ENCODE measurements at regions not wholly inside any gene's neighbourhood (a gene's known extent, or its start where the extent isn't known, plus 50 kb on each side); places are given as distances from the start of the nearest gene placed in this dataset.
"Not testable (repeated sequence)": the region's sequence is repeated elsewhere in the genome, so short reads cannot be mapped to it uniquely, and the experiment has no call there.

DNA sequence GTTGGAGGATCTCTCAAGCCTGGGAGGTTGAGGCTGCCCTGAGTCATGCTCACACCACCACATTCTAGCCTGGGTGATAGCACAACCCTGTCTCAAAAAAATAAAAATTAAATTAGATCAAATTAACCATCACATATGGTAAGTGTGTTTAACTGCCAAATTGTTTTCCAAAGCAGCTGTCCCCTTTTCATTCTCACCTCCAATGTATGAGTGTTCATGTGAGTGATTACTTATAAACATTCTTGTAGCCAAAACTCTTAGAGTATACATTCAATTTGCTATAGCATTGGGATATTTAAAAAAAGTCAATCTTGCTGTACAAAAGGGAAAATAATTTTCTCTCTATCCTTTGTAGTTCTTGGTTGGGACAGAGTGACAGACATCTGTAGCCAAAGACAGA lies 53.4 kb upstream of the SNAPC3 start:
- no peak overlapping the region for H3K18ac ChIP-seq (ENCODE audit: low read depth in 1 of 2, low read length in 2 of 2)
- H2AK5ac ChIP-seq (ENCODE audit: low read length, severe bottlenecking): no peak overlapping the region
- H3K4me3 ChIP-seq (ENCODE audit: insufficient read depth in 1 of 2, low read depth in 1 of 2, low read length in 2 of 2): no peak overlapping the region
- no peak overlapping the region for H4K8ac ChIP-seq (ENCODE audit: low read length)
- H3K27ac ChIP-seq (ENCODE audit: low read length, poor library complexity, severe bottlenecking): no peak overlapping the region
- no peak overlapping the region for H3K14ac ChIP-seq (ENCODE audit: low read length in 2 of 2)
- no peaks in the 10 kb centered on the region for H3K9me3 ChIP-seq (ENCODE audit: control insufficient read depth, low read length)
- no peaks in the 10 kb centered on the region for H3K27me3 ChIP-seq (ENCODE audit: control insufficient read depth in 1 of 2, insufficient read depth in 1 of 2, low read length in 2 of 2)
- no peak overlapping the region for H2BK15ac ChIP-seq (ENCODE audit: low read depth, poor library complexity, severe bottlenecking)
- H4K91ac ChIP-seq (ENCODE audit: low read length): no peak overlapping the region
- no peak overlapping the region for H3K4me2 ChIP-seq (ENCODE audit: low read length, poor library complexity, severe bottlenecking)
- no peak overlapping the region for H2BK12ac ChIP-seq (ENCODE audit: low read length in 2 of 2)
- no peak overlapping the region for H2BK120ac ChIP-seq (ENCODE audit: low read depth, low read length)
- H2BK5ac ChIP-seq (ENCODE audit: low read depth, low read length, poor library complexity, severe bottlenecking): no peak overlapping the region
- no peak overlapping the region for H3K9ac ChIP-seq (ENCODE audit: low read length)
- no peak overlapping the region for H3K4ac ChIP-seq (ENCODE audit: low read depth in 1 of 2, low read length in 2 of 2)
- H3K79me1 ChIP-seq (replicated peaks; ENCODE audit: low read length, poor library complexity, severe bottlenecking): no peaks in the 10 kb centered on the region
- no peak for DNase-seq
- no peaks in the 10 kb centered on the region for H3K4me1 ChIP-seq (ENCODE audit: control insufficient read depth, insufficient read depth, low read depth, low read length)
- no peak overlapping the region for H2AFZ ChIP-seq (ENCODE audit: low read depth, low read length)
- H3K23ac ChIP-seq (ENCODE audit: low read length in 2 of 2): no peak overlapping the region
- H3K36me3 ChIP-seq (ENCODE audit: control insufficient read depth in 1 of 2, insufficient read depth in 2 of 2, low read depth in 1 of 2, low read length in 2 of 2): no peaks in the 10 kb centered on the region

DNA sequence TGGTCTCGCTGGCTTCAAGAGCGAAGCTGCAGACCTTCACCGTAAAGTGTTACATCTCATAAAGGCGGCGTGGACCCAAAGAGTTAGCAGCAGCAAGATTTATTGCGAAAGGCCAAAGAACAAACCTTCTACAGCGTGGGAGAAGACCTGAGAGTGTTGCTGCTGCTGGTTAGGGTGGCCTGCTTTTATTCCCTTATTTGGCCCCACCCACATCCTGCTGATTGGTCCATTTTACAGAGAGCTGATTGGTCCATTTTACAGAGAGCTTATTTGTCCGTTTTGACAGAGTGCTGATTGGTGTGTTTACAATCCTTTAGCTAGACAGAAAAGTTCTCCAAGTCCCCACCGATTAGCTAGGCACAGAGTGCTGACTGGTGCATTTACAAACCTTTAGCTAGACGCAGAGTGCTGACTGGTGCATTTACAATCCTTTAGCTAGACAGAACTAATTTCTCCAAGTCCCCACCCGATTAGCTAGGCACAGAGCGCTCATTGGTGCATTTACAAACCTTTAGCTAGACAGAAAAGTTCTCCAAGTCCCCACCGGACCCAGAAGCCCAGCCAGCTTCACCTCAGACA lies 57.6 kb upstream of the SNAPC3 start:
- not testable (repeated sequence) for H3K27me3 ChIP-seq (ENCODE audit: control insufficient read depth in 1 of 2, insufficient read depth in 1 of 2, low read length in 2 of 2); H2BK12ac ChIP-seq (ENCODE audit: low read length in 2 of 2); H3K4ac ChIP-seq (ENCODE audit: low read depth in 1 of 2, low read length in 2 of 2); H2AFZ ChIP-seq (ENCODE audit: low read depth, low read length); H3K18ac ChIP-seq (ENCODE audit: low read depth in 1 of 2, low read length in 2 of 2); H3K4me1 ChIP-seq (ENCODE audit: control insufficient read depth, insufficient read depth, low read depth, low read length); H3K14ac ChIP-seq (ENCODE audit: low read length in 2 of 2); H3K27ac ChIP-seq (ENCODE audit: low read length, poor library complexity, severe bottlenecking); H2AK5ac ChIP-seq (ENCODE audit: low read length, severe bottlenecking); H3K9me3 ChIP-seq (ENCODE audit: control insufficient read depth, low read length); H3K23ac ChIP-seq (ENCODE audit: low read length in 2 of 2); DNase-seq; H3K4me3 ChIP-seq (ENCODE audit: insufficient read depth in 1 of 2, low read depth in 1 of 2, low read length in 2 of 2); H3K79me1 ChIP-seq (replicated peaks; ENCODE audit: low read length, poor library complexity, severe bottlenecking); H2BK15ac ChIP-seq (ENCODE audit: low read depth, poor library complexity, severe bottlenecking); H3K4me2 ChIP-seq (ENCODE audit: low read length, poor library complexity, severe bottlenecking); H3K9ac ChIP-seq (ENCODE audit: low read length); H3K36me3 ChIP-seq (ENCODE audit: control insufficient read depth in 1 of 2, insufficient read depth in 2 of 2, low read depth in 1 of 2, low read length in 2 of 2); H2BK5ac ChIP-seq (ENCODE audit: low read depth, low read length, poor library complexity, severe bottlenecking); H4K91ac ChIP-seq (ENCODE audit: low read length); H2BK120ac ChIP-seq (ENCODE audit: low read depth, low read length)
- WGBS: 78% methylated on average over 13 of the region's 13 CpGs
- H4K8ac ChIP-seq (ENCODE audit: low read length): peak overlapping the region; percentile 54

GRCh38 chr9:15361737-15362136 lies 54.7 kb upstream of the TTC39B start:
- Histone ChIP-seq H3K9ac (ENCODE audit: low read length) (no peak overlapping the region), H3K79me1 (replicated peaks; ENCODE audit: low read length, poor library complexity, severe bottlenecking) (no peaks in the 10 kb centered on the region), H3K4me3 (ENCODE audit: insufficient read depth in 1 of 2, low read depth in 1 of 2, low read length in 2 of 2) (no peak overlapping the region), H3K4me2 (ENCODE audit: low read length, poor library complexity, severe bottlenecking) (no peak overlapping the region), H2BK15ac (ENCODE audit: low read depth, poor library complexity, severe bottlenecking) (no peak overlapping the region), H3K36me3 (ENCODE audit: control insufficient read depth in 1 of 2, insufficient read depth in 2 of 2, low read depth in 1 of 2, low read length in 2 of 2) (no peaks in the 10 kb centered on the region), H3K4ac (ENCODE audit: low read depth in 1 of 2, low read length in 2 of 2) (no peak overlapping the region), H2AK5ac (ENCODE audit: low read length, severe bottlenecking) (no peak overlapping the region), H3K27me3 (ENCODE audit: control insufficient read depth in 1 of 2, insufficient read depth in 1 of 2, low read length in 2 of 2) (no peaks in the 10 kb centered on the region), H2BK120ac (ENCODE audit: low read depth, low read length) (no peak overlapping the region), H2BK12ac (ENCODE audit: low read length in 2 of 2) (no peak overlapping the region), H3K23ac (ENCODE audit: low read length in 2 of 2) (no peak overlapping the region), H4K91ac (ENCODE audit: low read length) (no peak overlapping the region), H3K4me1 (ENCODE audit: control insufficient read depth, insufficient read depth, low read depth, low read length) (no peaks in the 10 kb centered on the region), H2BK5ac (ENCODE audit: low read depth, low read length, poor library complexity, severe bottlenecking) (no peak overlapping the region), H2AFZ (ENCODE audit: low read depth, low read length) (no peak overlapping the region), H3K27ac (ENCODE audit: low read length, poor library complexity, severe bottlenecking) (no peak overlapping the region), H4K8ac (ENCODE audit: low read length) (peak overlapping the region; percentile 23), H3K18ac (ENCODE audit: low read depth in 1 of 2, low read length in 2 of 2) (no peak overlapping the region), H3K9me3 (ENCODE audit: control insufficient read depth, low read length) (no peaks in the 10 kb centered on the region), H3K14ac (ENCODE audit: low read length in 2 of 2) (no peak overlapping the region)
- WGBS: 94% methylated on average over 2 of the region's 2 CpGs
- DNase-seq: no peak

DNA sequence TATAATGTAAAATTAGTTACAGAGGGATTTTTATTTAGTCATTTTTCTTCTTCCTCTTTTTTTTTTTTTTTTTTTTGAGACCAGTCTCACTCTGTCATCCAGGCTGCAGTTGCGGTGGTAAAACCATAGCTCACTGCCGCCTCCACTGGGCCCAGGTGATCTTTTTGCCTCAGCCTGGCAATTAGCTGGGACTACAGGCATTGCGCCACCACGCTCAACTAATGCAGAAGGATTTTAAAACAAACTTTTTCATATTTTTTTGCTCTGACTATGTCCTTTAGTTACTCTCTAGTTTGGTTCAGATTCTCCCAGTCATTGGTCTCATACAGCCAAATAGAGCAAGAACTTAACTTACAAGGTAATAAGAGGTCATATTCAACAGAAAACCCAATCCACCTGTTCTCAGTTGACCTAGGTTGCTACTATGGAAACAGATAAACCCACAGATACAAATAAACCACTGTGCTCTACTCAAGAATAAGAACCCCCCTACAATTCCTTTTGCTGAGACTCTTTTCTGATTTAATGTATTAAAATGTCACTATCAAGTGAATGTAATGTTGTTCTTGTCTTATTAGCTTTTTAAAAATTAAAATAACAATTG lies 50.1 kb upstream of the TTC39B start:
- H2AFZ ChIP-seq (ENCODE audit: low read depth, low read length): no peak overlapping the region
- H4K91ac ChIP-seq (ENCODE audit: low read length): no peak overlapping the region
- no peak overlapping the region for H3K9ac ChIP-seq (ENCODE audit: low read length)
- no peaks in the 10 kb centered on the region for H3K9me3 ChIP-seq (ENCODE audit: control insufficient read depth, low read length)
- no peak overlapping the region for H3K23ac ChIP-seq (ENCODE audit: low read length in 2 of 2)
- no peak overlapping the region for H2AK5ac ChIP-seq (ENCODE audit: low read length, severe bottlenecking)
- H3K4me3 ChIP-seq (ENCODE audit: insufficient read depth in 1 of 2, low read depth in 1 of 2, low read length in 2 of 2): no peak overlapping the region
- no peak overlapping the region for H2BK12ac ChIP-seq (ENCODE audit: low read length in 2 of 2)
- no peak for DNase-seq
- H3K4me2 ChIP-seq (ENCODE audit: low read length, poor library complexity, severe bottlenecking): no peak overlapping the region
- no peaks in the 10 kb centered on the region for H3K27me3 ChIP-seq (ENCODE audit: control insufficient read depth in 1 of 2, insufficient read depth in 1 of 2, low read length in 2 of 2)
- H3K4ac ChIP-seq (ENCODE audit: low read depth in 1 of 2, low read length in 2 of 2): no peak overlapping the region
- H2BK15ac ChIP-seq (ENCODE audit: low read depth, poor library complexity, severe bottlenecking): no peak overlapping the region
- no peak overlapping the region for H2BK120ac ChIP-seq (ENCODE audit: low read depth, low read length)
- no peak overlapping the region for H3K27ac ChIP-seq (ENCODE audit: low read length, poor library complexity, severe bottlenecking)
- no peak overlapping the region for H3K14ac ChIP-seq (ENCODE audit: low read length in 2 of 2)
- H4K8ac ChIP-seq (ENCODE audit: low read length): no peak overlapping the region
- H3K18ac ChIP-seq (ENCODE audit: low read depth in 1 of 2, low read length in 2 of 2): no peak overlapping the region
- 76% methylated on average over 4 of the region's 4 CpGs for WGBS
- H3K79me1 ChIP-seq (replicated peaks; ENCODE audit: low read length, poor library complexity, severe bottlenecking): no peaks in the 10 kb centered on the region
- H3K4me1 ChIP-seq (ENCODE audit: control insufficient read depth, insufficient read depth, low read depth, low read length): no peaks in the 10 kb centered on the region
- H3K36me3 ChIP-seq (ENCODE audit: control insufficient read depth in 1 of 2, insufficient read depth in 2 of 2, low read depth in 1 of 2, low read length in 2 of 2): no peaks in the 10 kb centered on the region
- no peak overlapping the region for H2BK5ac ChIP-seq (ENCODE audit: low read depth, low read length, poor library complexity, severe bottlenecking)

Measured in mesenchymal stem cell (in vitro differentiated cells and primary cell).